GM19193 (cell line): ENCODE measurements at regions not wholly inside any gene's neighbourhood (a gene's known extent, or its start where the extent isn't known, plus 50 kb on each side); places are given as distances from the start of the nearest gene placed in this dataset.

ENCODE experiments used
- POLR2A ChIP-seq: IDR thresholded peaks from 4 replicates; pipeline ENCODE4 v1.6.1; 2011; ENCODE audit not compliant: insufficient read depth, insufficient read length; ENCODE audit errors: extremely low read depth

- no peak for TF ChIP-seq POLR2A
Observed at GRCh38 chr2:59585655-59586054, 967.8 kb downstream of the BCL11A start.

GRCh38 chr2:59584958-59585357 lies 968.5 kb downstream of the BCL11A start:
- TF ChIP-seq POLR2A, result no peak

GRCh38 chr2:59583173-59583765 lies 970.2 kb downstream of the BCL11A start:
- TF ChIP-seq POLR2A, result no peak

GRCh38 chr2:59578349-59578748 lies 975.1 kb downstream of the BCL11A start:
- TF ChIP-seq POLR2A, result no peak

GRCh38 chr2:59575191-59575590 lies 978.3 kb downstream of the BCL11A start:
- TF ChIP-seq POLR2A, result no peak

- no peak for TF ChIP-seq POLR2A
Observed at GRCh38 chr2:59572227-59572626, 981.2 kb downstream of the BCL11A start.

- no peak for TF ChIP-seq POLR2A
Observed at GRCh38 chr2:59570818-59571217, 982.6 kb downstream of the BCL11A start.

- TF ChIP-seq POLR2A, result no peak
Observed at GRCh38 chr2:59569124-59569523, 984.3 kb downstream of the BCL11A start.

GRCh38 chr2:59568461-59568860 lies 985.0 kb downstream of the BCL11A start:
- TF ChIP-seq POLR2A, result no peak

- no peak for TF ChIP-seq POLR2A
Observed at GRCh38 chr2:59567151-59567550, 986.3 kb downstream of the BCL11A start.

GRCh38 chr2:59566739-59567138 lies 986.7 kb downstream of the BCL11A start:
- no peak for TF ChIP-seq POLR2A

- TF ChIP-seq POLR2A, result no peak
Observed at GRCh38 chr2:59561281-59561680, 992.2 kb downstream of the BCL11A start.

- TF ChIP-seq POLR2A, result no peak
Observed at GRCh38 chr2:59560769-59561168, 992.7 kb downstream of the BCL11A start.

GRCh38 chr2:59540864-59541263 lies 1012.6 kb downstream of the BCL11A start:
- no peak for TF ChIP-seq POLR2A

- TF ChIP-seq POLR2A, result no peak
Observed at GRCh38 chr2:59538398-59538911, 1015.0 kb downstream of the BCL11A start.

- no peak for TF ChIP-seq POLR2A
Observed at GRCh38 chr2:59532808-59533207, 1020.6 kb downstream of the BCL11A start.

GRCh38 chr2:59530258-59530657 lies 1023.2 kb downstream of the BCL11A start:
- no peak for TF ChIP-seq POLR2A
